H54 (cell line): ENCODE measurements at regions not wholly inside any gene's neighbourhood (a gene's known extent, or its start where the extent isn't known, plus 50 kb on each side); places are given as distances from the start of the nearest gene placed in this dataset.
"Not testable (repeated sequence)": the region's sequence is repeated elsewhere in the genome, so short reads cannot be mapped to it uniquely, and the experiment has no call there.

Experiments used
- DNase-seq: peaks from one replicate; pipeline ENCODE4 v3.0.0; 2011; ENCODE audit warnings: low spot score, mixed read lengths; ENCODE audit not compliant: insufficient read length
- FAIRE-seq: peaks from 3 replicates; lab custom pipeline; 2011; peaks lifted over from hg19 to GRCh38; lab: Jason Lieb, UNC
- POLR2A ChIP-seq: IDR thresholded peaks from 2 replicates; pipeline ENCODE4 v1.6.1; 2011; ENCODE audit warnings: low read depth, mild to moderate bottlenecking, low read length

- DNase-seq = no peak
- FAIRE-seq = no peak
- TF ChIP-seq POLR2A = no peak
Measured at GRCh38 chr14:51592836-51593235, 58.9 kb upstream of the FRMD6 start.

- DNase-seq (no peak), FAIRE-seq (no peak)
- no peak for TF ChIP-seq POLR2A
Measured at GRCh38 chr14:51593397-51593796, 58.3 kb upstream of the FRMD6 start.

GRCh38 chr14:51595881-51596455 is 55.7 kb upstream of the FRMD6 start:
- no peak for TF ChIP-seq POLR2A

GRCh38 chr14:51596488-51597117 is 55.1 kb upstream of the FRMD6 start:
- DNase-seq = no peak
- no peak for TF ChIP-seq POLR2A
- no peak for FAIRE-seq

More at GRCh38 chr14:51595881-51596455, 55.7 kb upstream of the FRMD6 start:
- FAIRE-seq = no peak
- DNase-seq = no peak

- FAIRE-seq = no peak
- no peak for DNase-seq
- TF ChIP-seq POLR2A = no peak
Measured at GRCh38 chr14:51597261-51598001, 54.3 kb upstream of the FRMD6 start.

- not testable (repeated sequence) for FAIRE-seq, DNase-seq
Measured at GRCh38 chr14:51598924-51599600, 52.6 kb upstream of the FRMD6 start.

- no peak for DNase-seq
- FAIRE-seq = no peak
- no peak for TF ChIP-seq POLR2A
Measured at GRCh38 chr14:51600658-51601057, 51.1 kb upstream of the FRMD6 start.
